H1 (cell line): ENCODE measurements at regions not wholly inside any gene's neighbourhood (a gene's known extent, or its start where the extent isn't known, plus 50 kb on each side); places are given as distances from the start of the nearest gene placed in this dataset.

ENCODE experiments used
- CHD7 ChIP-seq: fragments of 300-600 bp; sonication (generic); IDR thresholded peaks from 2 replicates; pipeline ENCODE4 v1.7.1; 2012; ENCODE audit warnings: low read length, moderate library complexity, mild to moderate bottlenecking, inconsistent platforms; ENCODE audit not compliant: insufficient replicate concordance

DNA sequence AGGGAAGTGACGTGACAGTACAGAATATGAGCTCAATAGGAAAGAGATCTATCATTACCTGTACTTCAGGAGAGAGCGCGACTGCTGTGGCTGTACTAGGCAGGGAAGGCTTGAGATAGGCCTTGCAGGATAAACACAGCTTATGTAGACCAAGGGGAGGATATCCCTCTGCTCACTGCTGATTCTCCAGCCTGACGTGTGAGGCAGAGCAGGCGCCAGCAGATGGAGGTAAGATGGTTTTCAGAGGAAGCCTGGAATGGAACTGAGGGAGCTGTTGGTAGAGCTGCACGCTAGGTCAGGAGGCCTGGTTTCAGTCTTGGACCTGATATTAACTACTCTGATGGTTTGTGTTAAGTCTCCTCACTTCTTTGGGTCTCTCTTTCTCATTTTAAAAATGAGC is 291.4 kb downstream of the YTHDC2 start (continued):
- no peak for TF ChIP-seq CHD7
